GM13977 (cell line): ENCODE measurements at regions not wholly inside any gene's neighbourhood (a gene's known extent, or its start where the extent isn't known, plus 50 kb on each side); places are given as distances from the start of the nearest gene placed in this dataset.

Experiments used
- DNase-seq: peaks from one replicate; pipeline ENCODE4 v3.0.0; 2012; ENCODE audit warnings: low spot score
- CTCF ChIP-seq: IDR thresholded peaks from 2 replicates; pipeline ENCODE4 v1.5.1; 2012; ENCODE audit warnings: mild to moderate bottlenecking, control low read depth; ENCODE audit not compliant: insufficient read depth; ENCODE audit errors: extremely low read depth, missing control alignments
- in situ Hi-C: fragments of 300-500 bp; cut with MboI; formaldehyde crosslinking; loops from one replicate; pipeline ENCODE4 v1.12.0; 2022; ENCODE audit warnings: low sequenced_read_pairs, low pct_unique_long_range_greater_than_20kb, mixed read lengths, inconsistent platforms; ENCODE audit not compliant: unreplicated experiment

DNA sequence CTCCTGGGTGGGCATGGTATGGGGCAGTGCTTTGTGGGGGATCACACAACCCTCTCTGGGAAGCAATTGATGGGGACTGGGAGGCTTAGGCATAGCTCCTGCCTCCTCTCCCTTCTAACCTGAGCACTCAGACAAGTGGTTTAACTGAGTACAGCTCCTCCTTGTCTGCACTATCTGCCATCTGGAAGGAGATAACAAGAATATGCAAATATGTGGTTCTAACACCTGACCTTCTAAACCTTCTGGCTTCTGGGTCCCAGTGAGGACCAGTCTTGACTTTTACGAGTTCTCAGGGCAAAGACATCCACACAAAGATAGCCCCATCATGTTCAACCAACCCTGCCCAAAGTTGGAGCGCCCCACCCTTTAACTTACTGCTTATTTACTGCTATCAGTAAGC, 381.0 kb upstream of the TSHZ3 start:
- in situ Hi-C loops, result no loop called here
- TF ChIP-seq CTCF, result no peak

DNA sequence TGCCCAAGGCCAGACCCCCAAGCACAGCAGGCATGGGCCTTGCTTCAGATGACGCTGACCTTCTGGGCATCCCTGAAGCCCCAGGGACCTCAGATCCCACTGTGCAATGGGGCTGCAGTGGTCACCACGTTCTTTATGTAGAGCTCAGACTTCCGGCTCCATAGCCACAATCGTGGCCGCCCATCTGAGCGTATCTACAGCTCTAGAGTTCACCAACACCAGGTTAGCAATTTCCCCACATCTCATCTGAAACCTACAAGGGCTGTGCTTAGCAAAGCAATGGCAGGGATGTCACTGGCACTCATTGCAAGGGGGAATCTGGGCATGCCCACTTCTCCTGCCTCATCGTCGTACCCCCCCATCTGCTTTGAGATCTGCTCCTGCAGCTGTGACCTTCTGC, 384.4 kb upstream of the TSHZ3 start:
- TF ChIP-seq CTCF, result no peak
- in situ Hi-C loops, result no loop called here
- no peak for DNase-seq

More for the DNA sequence above, 381.0 kb upstream of the TSHZ3 start:
- DNase-seq, result no peak

DNA sequence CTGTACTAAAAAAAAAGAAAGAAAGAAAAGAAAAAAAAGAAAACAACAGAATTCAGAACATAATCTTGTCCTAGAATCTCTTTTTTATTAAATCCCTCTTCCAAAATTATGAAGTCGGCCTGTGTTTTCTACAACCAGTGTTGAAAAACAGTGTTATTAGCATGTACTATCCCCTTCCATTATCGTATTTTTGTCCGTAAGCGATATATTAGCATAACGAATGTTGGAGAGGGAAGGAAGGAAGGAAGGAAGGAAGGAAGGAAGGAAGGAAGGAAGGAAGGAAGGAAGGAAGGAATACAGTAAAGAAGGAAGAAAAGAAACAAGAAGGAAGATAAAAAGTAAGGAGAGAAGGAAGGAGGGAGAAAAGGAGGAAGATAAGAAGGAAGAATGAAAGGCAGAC, 393.0 kb upstream of the TSHZ3 start:
- DNase-seq, result no peak
- in situ Hi-C loops, result no loop called here
- TF ChIP-seq CTCF, result no peak

DNA sequence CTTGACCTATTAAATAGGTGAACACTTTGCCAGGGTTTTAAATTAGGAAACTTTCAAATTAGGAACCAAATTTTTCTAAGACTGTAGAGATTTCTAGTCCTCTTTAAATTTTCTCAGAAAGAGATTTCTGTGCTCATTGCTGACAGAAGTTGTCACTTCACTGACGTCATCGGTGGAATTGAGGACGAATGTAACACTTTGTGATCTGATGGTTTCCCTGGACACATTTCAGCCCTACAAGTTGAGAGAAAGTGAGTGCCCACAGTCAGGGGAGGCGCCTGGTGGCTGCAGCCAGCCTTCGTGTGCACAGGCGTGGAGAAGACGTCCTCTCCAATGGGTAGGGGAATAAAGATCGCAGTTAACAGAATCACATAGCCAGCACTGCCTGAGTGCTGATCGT, 396.5 kb upstream of the TSHZ3 start:
- in situ Hi-C loops, result no loop called here
- DNase-seq, result no peak
- no peak for TF ChIP-seq CTCF

DNA sequence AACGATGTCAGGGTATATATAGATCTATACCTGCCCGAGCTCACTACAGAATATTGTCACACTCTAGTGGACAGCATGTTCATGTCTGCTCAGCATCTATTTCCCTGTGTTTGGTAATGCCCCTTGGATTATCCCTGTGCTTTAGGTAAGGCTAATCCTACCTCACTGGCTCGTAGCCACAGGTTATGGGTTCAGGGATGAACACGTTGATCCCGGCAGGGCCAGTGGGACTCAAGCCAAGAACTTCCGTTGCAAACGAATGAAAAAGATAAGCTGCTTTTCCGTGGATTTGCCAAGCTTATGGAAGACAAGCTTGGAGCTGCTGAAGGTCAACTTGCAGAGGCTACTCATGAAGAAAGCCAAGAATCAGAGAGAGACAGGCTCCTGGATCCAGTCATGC, 400.0 kb upstream of the TSHZ3 start:
- in situ Hi-C loops, result no loop called here
- TF ChIP-seq CTCF, result no peak
- no peak for DNase-seq

DNA sequence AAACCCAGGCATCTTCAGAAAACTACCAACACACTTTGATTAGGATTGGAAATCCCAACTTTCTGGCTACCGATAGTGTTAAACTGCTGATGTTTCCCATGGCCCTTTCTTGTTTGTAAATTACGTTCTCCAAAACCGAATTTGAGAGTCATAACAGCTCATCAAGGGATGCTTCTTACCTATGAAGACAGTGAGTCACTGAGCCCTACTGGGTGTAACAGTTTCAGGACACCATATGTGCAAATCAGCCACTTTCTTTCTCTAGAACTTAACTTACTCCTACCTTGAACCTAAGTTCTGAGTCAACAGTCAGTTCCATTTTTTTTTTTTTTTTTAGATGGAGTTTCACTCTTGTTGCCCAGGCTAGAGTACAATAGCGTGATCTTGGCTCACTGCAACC, 410.1 kb upstream of the TSHZ3 start:
- in situ Hi-C loops, result no loop called here

More for the DNA sequence above, 410.1 kb upstream of the TSHZ3 start:
- no peak for TF ChIP-seq CTCF
- DNase-seq, result no peak
